Esophagus squamous epithelium (tissue), 5 donors: ENCODE measurements at regions not wholly inside any gene's neighbourhood (a gene's known extent, or its start where the extent isn't known, plus 50 kb on each side); places are given as distances from the start of the nearest gene placed in this dataset.

Source experiments
- DNase-seq: peaks from one replicate; lab custom pipeline; 2025; lab: John Stamatoyannopoulos, UW
- H3K27ac ChIP-seq, 4 donors: fragments of 200-600 bp; sonication (generic); one replicate each; pipeline ENCODE4 v1.5.1; 2016 to 2019; ENCODE audit warnings: mild to moderate bottlenecking in 1 of 4
- H3K27me3 ChIP-seq, 4 donors: fragments of 200-600 bp; sonication (generic); 1 replicate in 3 of 4; 2 replicates in 1 of 4; pipeline versions ENCODE4 v1.5.1 to v1.6.0; 2017 to 2021; ENCODE audit warnings: antibody characterized with exemption in 1 of 4
- H3K36me3 ChIP-seq, 3 donors: fragments of 200-600 bp; sonication (generic); one replicate each; pipeline ENCODE4 v1.5.1; 2016 to 2019
- H3K4me1 ChIP-seq, 3 donors: fragments of 200-600 bp; sonication (generic); one replicate each; pipeline ENCODE4 v1.5.1; 2017 to 2019
- H3K4me3 ChIP-seq, 4 donors: fragments of 200-600 bp; sonication (generic); 1 replicate in 3 of 4; 2 replicates in 1 of 4; pipeline ENCODE4 v1.5.1; 2016 to 2019; ENCODE audit warnings: mild to moderate bottlenecking in 2 of 4, moderate library complexity in 1 of 4
- H3K9me3 ChIP-seq, 3 donors: fragments of 200-600 bp; sonication (generic); one replicate each; pipeline ENCODE4 v1.5.1; 2016 to 2019
- CTCF ChIP-seq, 6 experiments: fragments of 450-650 bp in 4 of 6; fragments of 200-600 bp in 2 of 6; sonication (generic) in 2 of 6; IDR thresholded peaks; one replicate each; pipeline ENCODE4 v1.5.1; 2016 to 2019; ENCODE audit warnings: antibody characterized with exemption in 6 of 6, mild to moderate bottlenecking in 4 of 6, moderate library complexity in 4 of 6
- POLR2A ChIP-seq, 4 donors: fragments of 450-650 bp; IDR thresholded peaks; one replicate each; pipeline ENCODE4 v1.6.1; 2017; ENCODE audit warnings: antibody characterized with exemption in 4 of 4, mild to moderate bottlenecking in 4 of 4, moderate library complexity in 3 of 4
- WGBS, 2 donors: methylation state at CpG; one replicate each; pipeline ENCODE4 v1.1.5; 2018; 5-methylcytosine and 5-hydroxymethylcytosine counted together
- intact Hi-C: fragments of 100-400 bp; cut with DNase I; formaldehyde crosslinking; loops from one replicate; pipeline ENCODE4 v1.15.0; 2022
- donor health status: DM: yes; HTN: yes; CAD: no.

GRCh38 chrX:22404297-22404696 is 131.6 kb downstream of the CBLL2 start:
- no peak for TF ChIP-seq CTCF (IDR thresholded peaks at IDR 0.05)
- no peaks in the 10 kb centered on the region for H3K9me3 ChIP-seq
- H3K27ac ChIP-seq, result no peak overlapping the region
- no peak overlapping the region for H3K4me3 ChIP-seq
- WGBS, 2 donors, result 87 to 94% methylated on average over 3 of the region's 3 CpGs
- H3K4me1 ChIP-seq, result no peaks in the 10 kb centered on the region
- no peaks in the 10 kb centered on the region for H3K27me3 ChIP-seq
- H3K36me3 ChIP-seq, result no peaks in the 10 kb centered on the region
- DNase-seq, result no peak
- intact Hi-C loops, result no loop called here

- no peaks in the 10 kb centered on the region for H3K9me3 ChIP-seq
- intact Hi-C loops, result no loop called here
Observed at GRCh38 chrX:22406201-22406737, 133.6 kb downstream of the CBLL2 start.

DNA sequence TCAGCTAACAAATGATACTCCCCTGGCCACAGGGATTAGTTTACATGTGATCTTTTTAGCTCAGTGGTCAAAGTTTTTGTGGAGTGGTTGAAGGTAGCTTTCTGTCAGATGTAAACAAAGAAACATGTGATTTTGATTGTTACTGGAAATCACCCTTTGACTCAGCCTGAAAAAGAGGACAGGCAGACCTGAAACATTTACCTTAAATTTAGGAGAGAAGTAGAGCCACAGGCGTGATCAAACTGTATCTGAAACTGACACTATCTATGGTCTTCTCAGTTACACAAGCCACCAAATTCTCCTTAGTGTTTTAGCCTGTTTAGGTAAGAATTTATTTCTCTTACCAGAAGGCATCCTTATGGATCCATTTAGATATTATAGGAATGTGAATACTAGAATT is 136.7 kb downstream of the CBLL2 start:
- WGBS, 2 donors, result 60 to 71% methylated on average over 1 of the region's 1 CpG
- TF ChIP-seq POLR2A (IDR thresholded peaks at IDR 0.05) (no peak), CTCF (IDR thresholded peaks at IDR 0.05) (no peak)
- H3K27me3 ChIP-seq, result no peaks in the 10 kb centered on the region
- intact Hi-C loops, result no loop called here
- no peaks in the 10 kb centered on the region for H3K36me3 ChIP-seq
- no peaks in the 10 kb centered on the region for H3K9me3 ChIP-seq
- H3K27ac ChIP-seq, result no peak overlapping the region
- DNase-seq, result no peak
- H3K4me3 ChIP-seq, result no peak overlapping the region
- H3K4me1 ChIP-seq, result no peaks in the 10 kb centered on the region

More at GRCh38 chrX:22406201-22406737, 133.6 kb downstream of the CBLL2 start:
- DNase-seq, result no peak
- H3K4me3 ChIP-seq, result no peak overlapping the region
- H3K27ac ChIP-seq, result no peak overlapping the region
- H3K27me3 ChIP-seq, result no peaks in the 10 kb centered on the region
- H3K36me3 ChIP-seq, result no peaks in the 10 kb centered on the region
- H3K4me1 ChIP-seq, result no peaks in the 10 kb centered on the region
- WGBS, 2 donors, result 76 to 80% methylated on average over 5 of the region's 5 CpGs
- TF ChIP-seq CTCF (IDR thresholded peaks at IDR 0.05) (no peak), POLR2A (IDR thresholded peaks at IDR 0.05) (no peak)

DNA sequence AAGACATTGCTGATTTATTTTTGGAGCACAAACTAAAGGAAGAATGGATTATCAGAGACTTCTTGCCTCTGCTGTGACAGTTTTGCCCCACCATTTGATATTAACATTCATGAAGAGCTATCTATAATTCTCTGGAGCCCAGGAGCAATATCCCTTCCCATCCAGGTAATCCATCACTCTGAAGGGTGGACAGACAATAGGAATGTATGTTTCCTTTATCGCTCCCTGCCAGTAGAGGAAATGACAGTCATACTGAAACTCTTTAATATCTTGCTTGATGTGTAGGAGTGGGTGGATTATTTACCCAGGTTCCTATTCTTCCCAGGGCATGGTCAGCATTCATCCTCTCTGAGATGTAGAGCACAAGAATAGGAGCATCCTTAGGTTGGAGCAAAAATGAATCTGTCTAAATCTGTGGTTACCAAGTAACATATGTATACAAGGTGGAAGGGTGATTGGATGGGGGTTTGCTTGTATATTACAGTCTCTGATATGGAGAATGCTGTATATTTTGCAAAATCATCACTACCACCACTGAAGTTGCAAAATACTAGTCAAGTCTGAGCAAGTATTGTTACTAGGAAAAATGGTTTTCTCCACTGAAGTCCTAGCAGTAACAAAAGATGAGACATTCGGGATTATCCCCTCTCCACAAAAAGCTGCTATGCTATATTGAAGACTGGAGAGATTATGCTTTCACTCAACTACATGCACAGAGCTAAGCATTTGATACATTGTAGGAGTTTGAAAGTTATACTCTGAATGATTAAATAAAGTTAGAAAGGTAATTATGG is 151.6 kb downstream of the CBLL2 start:
- Histone ChIP-seq H3K27ac (no peak overlapping the region), H3K4me1 (no peaks in the 10 kb centered on the region), H3K9me3 (no peaks in the 10 kb centered on the region), H3K4me3 (no peak overlapping the region), H3K36me3 (no peaks in the 10 kb centered on the region), H3K27me3 (no peaks in the 10 kb centered on the region)
- TF ChIP-seq CTCF (IDR thresholded peaks at IDR 0.05) (no peak), POLR2A (IDR thresholded peaks at IDR 0.05) (no peak)
- no peak for DNase-seq
- intact Hi-C loops, result no loop called here
- 49 to 54% methylated on average over 2 of the region's 2 CpGs for WGBS, 2 donors

DNA sequence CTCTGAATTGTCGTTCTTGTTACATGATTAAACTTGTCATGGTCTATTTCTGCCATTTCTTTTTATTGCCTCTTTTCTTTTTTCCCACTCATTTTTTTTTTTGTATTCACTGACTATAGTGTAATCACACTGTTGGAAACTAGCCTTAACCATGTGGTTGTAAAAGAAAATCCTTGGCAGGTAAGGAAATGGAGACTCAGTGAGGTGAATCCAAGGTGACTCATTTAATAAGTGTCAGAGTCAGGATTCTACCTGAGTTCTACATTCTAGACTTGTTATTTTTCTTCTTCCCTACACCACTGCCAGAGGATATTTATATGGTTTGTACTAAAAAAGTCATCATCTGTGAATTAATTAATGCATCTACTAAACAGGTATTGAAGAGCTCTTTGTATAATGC is 152.2 kb downstream of the CBLL2 start:
- no peak overlapping the region for H3K27ac ChIP-seq
- no peaks in the 10 kb centered on the region for H3K36me3 ChIP-seq
- intact Hi-C loops, result no loop called here
- no peaks in the 10 kb centered on the region for H3K27me3 ChIP-seq
- no peak for DNase-seq
- no peaks in the 10 kb centered on the region for H3K4me1 ChIP-seq
- H3K4me3 ChIP-seq, result no peak overlapping the region
- no peaks in the 10 kb centered on the region for H3K9me3 ChIP-seq
- WGBS, 2 donors, result 50% methylated on average over 1 of the region's 1 CpG
- TF ChIP-seq CTCF (IDR thresholded peaks at IDR 0.05) (no peak), POLR2A (IDR thresholded peaks at IDR 0.05) (no peak)
